H9 (cell line): ENCODE measurements at regions not wholly inside any gene's neighbourhood (a gene's known extent, or its start where the extent isn't known, plus 50 kb on each side); places are given as distances from the start of the nearest gene placed in this dataset.

Experiments
- DNase-seq: peaks from one replicate; pipeline ENCODE4 v3.0.0-alpha.2; 2017
- H2AFZ ChIP-seq: one replicate; pipeline ENCODE4 v1.6.1; 2013; ENCODE audit warnings: mild to moderate bottlenecking, low read length, control low read depth, moderate library complexity
- H2AK5ac ChIP-seq: 2 replicates; pipeline ENCODE4 v1.6.1; 2013; ENCODE audit warnings: low read length, control low read depth, mixed read lengths; ENCODE audit not compliant: insufficient read length
- H2BK120ac ChIP-seq: one replicate; pipeline ENCODE4 v1.6.1; 2013; ENCODE audit warnings: low read depth, mild to moderate bottlenecking, low read length, control low read depth, inconsistent platforms; ENCODE audit not compliant: poor library complexity, severe bottlenecking
- H2BK12ac ChIP-seq: 2 replicates; pipeline ENCODE4 v1.6.1; 2013; ENCODE audit warnings: low read length, control low read depth, mixed read lengths, low read depth; ENCODE audit not compliant: insufficient read length
- H2BK15ac ChIP-seq: 2 replicates; pipeline ENCODE4 v1.6.1; 2013; ENCODE audit warnings: low read depth, low read length, control low read depth
- H2BK20ac ChIP-seq: one replicate; pipeline ENCODE4 v1.6.1; 2013; ENCODE audit warnings: low read depth, mild to moderate bottlenecking, low read length, control low read depth, inconsistent platforms; ENCODE audit not compliant: poor library complexity, severe bottlenecking
- H2BK5ac ChIP-seq: 2 replicates; pipeline ENCODE4 v1.6.1; 2013; ENCODE audit warnings: low read length, control low read depth, mixed read lengths; ENCODE audit not compliant: insufficient read length
- H3K14ac ChIP-seq: 2 replicates; pipeline ENCODE4 v1.6.1; 2013; ENCODE audit warnings: low read length, control low read depth; ENCODE audit not compliant: insufficient read depth
- H3K18ac ChIP-seq: 2 replicates; pipeline ENCODE4 v1.6.1; 2013; ENCODE audit warnings: low read depth, mild to moderate bottlenecking, mixed read lengths, low read length, control low read depth; ENCODE audit not compliant: insufficient read length
- H3K23ac ChIP-seq: 2 replicates; pipeline ENCODE4 v1.6.1; 2013; ENCODE audit warnings: low read length, control low read depth, mixed read lengths, low read depth; ENCODE audit not compliant: insufficient read length
- H3K23me2 ChIP-seq: 2 replicates; pipeline ENCODE4 v1.6.1; 2013; ENCODE audit warnings: low read depth, mild to moderate bottlenecking, mixed read lengths, low read length, control low read depth; ENCODE audit not compliant: insufficient read length, poor library complexity, severe bottlenecking
- H3K27ac ChIP-seq: 2 replicates; pipeline ENCODE4 v1.5.1; 2013; ENCODE audit warnings: low read length, control low read depth, mixed read lengths, low read depth; ENCODE audit not compliant: insufficient read length
- H3K27me3 ChIP-seq: 2 replicates; pipeline ENCODE4 v1.6.1; 2013; ENCODE audit warnings: low read length, control low read depth, inconsistent platforms; ENCODE audit not compliant: insufficient read depth
- H3K4ac ChIP-seq: 2 replicates; pipeline ENCODE4 v1.6.1; 2013; ENCODE audit warnings: low read depth, mild to moderate bottlenecking, control low read depth, inconsistent platforms, low read length, moderate library complexity
- H3K4me1 ChIP-seq: 2 replicates; pipeline ENCODE4 v1.6.1; 2013; ENCODE audit warnings: low read length, control low read depth, inconsistent platforms; ENCODE audit not compliant: insufficient read depth
- H3K4me2 ChIP-seq: 2 replicates; pipeline ENCODE4 v1.6.1; 2013; ENCODE audit warnings: low read length, control low read depth, mixed read lengths; ENCODE audit not compliant: insufficient read length, insufficient read depth
- H3K56ac ChIP-seq: 2 replicates; pipeline ENCODE4 v1.6.1; 2013; ENCODE audit warnings: low read depth, mild to moderate bottlenecking, mixed read lengths, low read length, control low read depth; ENCODE audit not compliant: insufficient read length
- H3K79me1 ChIP-seq: 2 replicates; pipeline ENCODE4 v1.6.1; 2013; ENCODE audit warnings: low read depth, mild to moderate bottlenecking, moderate library complexity, low read length, control low read depth, inconsistent platforms; ENCODE audit not compliant: insufficient read depth, poor library complexity, severe bottlenecking
- H3K79me2 ChIP-seq: 2 replicates; pipeline ENCODE4 v1.6.1; 2013; ENCODE audit warnings: low read length, control low read depth, inconsistent platforms; ENCODE audit not compliant: insufficient read depth
- H3K9ac ChIP-seq: 2 replicates; pipeline ENCODE4 v1.6.1; 2013; ENCODE audit warnings: low read length, control low read depth, mixed read lengths; ENCODE audit not compliant: insufficient read length; ENCODE audit errors: extremely low read depth
- H3K9me3 ChIP-seq: one replicate; pipeline ENCODE4 v1.6.1; 2013; ENCODE audit warnings: low read depth, low read length, inconsistent platforms; ENCODE audit not compliant: control insufficient read depth
- H3T11ph ChIP-seq: one replicate; pipeline ENCODE4 v1.6.1; 2013; ENCODE audit warnings: mild to moderate bottlenecking, low read length, control low read depth, inconsistent platforms
- H4K20me1 ChIP-seq: one replicate; pipeline ENCODE4 v1.6.1; 2013; ENCODE audit not compliant: control insufficient read depth, insufficient read length, insufficient read depth
- H4K5ac ChIP-seq: 2 replicates; pipeline ENCODE4 v1.6.1; 2013; ENCODE audit warnings: low read depth, mild to moderate bottlenecking, mixed read lengths, low read length, control low read depth; ENCODE audit not compliant: insufficient read length
- H4K8ac ChIP-seq: replicated peaks from 2 replicates; pipeline ENCODE4 v1.6.1; 2013; ENCODE audit warnings: low read length, control low read depth, mixed read lengths, low read depth; ENCODE audit not compliant: insufficient read length
- H4K91ac ChIP-seq: 2 replicates; pipeline ENCODE4 v1.6.1; 2013; ENCODE audit warnings: low read depth, mild to moderate bottlenecking, moderate library complexity, mixed read lengths, low read length, control low read depth; ENCODE audit not compliant: insufficient read length
- H3K27ac Mint-ChIP-seq, 3 experiments: 2 replicates in 2 of 3; 3 replicates in 1 of 3; pipeline ENCODE4 v1.8.0; 2020 to 2021; ENCODE audit warnings: mixed read lengths in 3 of 3, mild to moderate bottlenecking in 1 of 3, moderate library complexity in 1 of 3
- H3K27me3 Mint-ChIP-seq: 2 replicates; pipeline ENCODE4 v1.8.0; 2021; ENCODE audit warnings: low read depth, mild to moderate bottlenecking, moderate library complexity, mixed read lengths
- H3K36me3 Mint-ChIP-seq, 3 experiments: 2 replicates in 2 of 3; 3 replicates in 1 of 3; pipeline ENCODE4 v1.8.0; 2020 to 2021; ENCODE audit warnings: low read depth in 3 of 3, mixed read lengths in 3 of 3; ENCODE audit not compliant: insufficient read depth in 1 of 3
- H3K4me1 Mint-ChIP-seq, 2 experiments: 2 replicates each; pipeline ENCODE4 v1.8.0; 2020; ENCODE audit warnings: mixed read lengths in 2 of 2
- H3K4me3 Mint-ChIP-seq, 2 experiments: 2 replicates in 1 of 2; 3 replicates in 1 of 2; pipeline ENCODE4 v1.8.0; 2020 to 2021; ENCODE audit warnings: mild to moderate bottlenecking in 2 of 2, mixed read lengths in 2 of 2, moderate library complexity in 1 of 2
- H3K9me3 Mint-ChIP-seq, 2 experiments: 2 replicates in 1 of 2; 3 replicates in 1 of 2; pipeline ENCODE4 v1.8.0; 2020; ENCODE audit warnings: mild to moderate bottlenecking in 2 of 2, mixed read lengths in 2 of 2, moderate library complexity in 1 of 2
- CTCF ChIP-seq: fragments of 200-600 bp; sonication (generic); conservative IDR thresholded peaks from 3 replicates; pipeline ENCODE4 v1.8.0; 2021; ENCODE audit warnings: antibody characterized with exemption, mild to moderate bottlenecking
- WGBS: extraction: QIAGEN DNeasy Blood & Tissue Kit; methylation state at CpG from one replicate; pipeline ENCODE4 v1.1.7; 2013; ENCODE audit warnings: missing lambda C conversion rate, low lambda C conversion rate, mixed read lengths; ENCODE audit not compliant: insufficient read length; ENCODE audit errors: extremely low coverage; 5-methylcytosine and 5-hydroxymethylcytosine counted together

- H3K27ac ChIP-seq = no peak overlapping the region
- no peak overlapping the region for H3K9ac ChIP-seq
- H3K4me2 ChIP-seq = no peak overlapping the region
- no peak overlapping the region for H2BK20ac ChIP-seq
- H3K14ac ChIP-seq = no peak overlapping the region
- no peak overlapping the region for H3K4ac ChIP-seq
- no peak overlapping the region for H3K56ac ChIP-seq
- no peak for TF ChIP-seq CTCF
- no peaks in the 10 kb centered on the region for H3K27me3 ChIP-seq
- no CpG with 5 or more reads among the region's 14 CpGs for WGBS
- no peaks in the 10 kb centered on the region for H3K79me1 ChIP-seq
- no peak overlapping the region for H2BK15ac ChIP-seq
- H3K4me1 Mint-ChIP-seq = peaks cover 3 to 7% of the 10 kb centered on the region in 2 experiments; a peak in 3 of 4 replicates
- no peak overlapping the region for H2BK12ac ChIP-seq
- H2AK5ac ChIP-seq = no peak overlapping the region
- no peak for DNase-seq
- no peaks in the 10 kb centered on the region for H4K20me1 ChIP-seq
- no peaks in the 10 kb centered on the region for H3K23me2 ChIP-seq
- peaks cover 0 to 8% of the 10 kb centered on the region in 2 experiments; a peak in 2 of 5 replicates for H3K9me3 Mint-ChIP-seq
- peaks cover 2% of the 10 kb centered on the region; the same call in 1 of the 2 replicates for H3K27me3 Mint-ChIP-seq
- no peak overlapping the region for H3T11ph ChIP-seq
- no peaks in the 10 kb centered on the region for H3K4me1 ChIP-seq
- H4K91ac ChIP-seq = no peak overlapping the region
- no peak overlapping the region for H4K8ac ChIP-seq
- H3K9me3 ChIP-seq = no peaks in the 10 kb centered on the region
- H3K27ac Mint-ChIP-seq = no peak overlapping the region
- no peak overlapping the region for H3K18ac ChIP-seq
- H3K23ac ChIP-seq = no peak overlapping the region
- no peak overlapping the region for H2AFZ ChIP-seq
- no peaks in the 10 kb centered on the region for H3K79me2 ChIP-seq
- H4K5ac ChIP-seq = no peak overlapping the region
- no peaks in the 10 kb centered on the region; a peak in 1 of 7 replicates for H3K36me3 Mint-ChIP-seq
- H2BK120ac ChIP-seq = no peak overlapping the region
- no peak overlapping the region for H2BK5ac ChIP-seq
- H3K4me3 Mint-ChIP-seq = no peak overlapping the region
Observed at GRCh38 chr19:30314056-30314804, 58.0 kb upstream of the ZNF536 start.
